ENCODE measurements at regions not wholly inside any gene's neighbourhood (a gene's known extent, or its start where the extent isn't known, plus 50 kb on each side); places are given as distances from the start of the nearest gene placed in this dataset.

GRCh38 chr9:23162789-23163188 lies 663.3 kb downstream of the ELAVL2 start:
- TF ChIP-seq POLR2AphosphoS5 (IDR thresholded peaks at IDR 0.05; ENCODE audit: borderline replicate concordance, low read depth, low read length) (no peak), EZH2 (IDR thresholded peaks at IDR 0.05) (no peak), FOXP2 (optimal IDR thresholded peaks at IDR 0.05; ENCODE audit: control extremely low read depth, extremely low read length, insufficient read depth) (no peak)
